HG03354 (cell line): ENCODE measurements at regions not wholly inside any gene's neighbourhood (a gene's known extent, or its start where the extent isn't known, plus 50 kb on each side); places are given as distances from the start of the nearest gene placed in this dataset.
"Not testable (repeated sequence)": the region's sequence is repeated elsewhere in the genome, so short reads cannot be mapped to it uniquely, and the experiment has no call there.

Experiments
- ATAC-seq: cut with Tn5 transposase; IDR thresholded peaks from one replicate; pipeline ENCODE4 v1.9.1; 2021; ENCODE audit warnings: mild to moderate bottlenecking; ENCODE audit not compliant: unreplicated experiment, poor library complexity, severe bottlenecking

DNA sequence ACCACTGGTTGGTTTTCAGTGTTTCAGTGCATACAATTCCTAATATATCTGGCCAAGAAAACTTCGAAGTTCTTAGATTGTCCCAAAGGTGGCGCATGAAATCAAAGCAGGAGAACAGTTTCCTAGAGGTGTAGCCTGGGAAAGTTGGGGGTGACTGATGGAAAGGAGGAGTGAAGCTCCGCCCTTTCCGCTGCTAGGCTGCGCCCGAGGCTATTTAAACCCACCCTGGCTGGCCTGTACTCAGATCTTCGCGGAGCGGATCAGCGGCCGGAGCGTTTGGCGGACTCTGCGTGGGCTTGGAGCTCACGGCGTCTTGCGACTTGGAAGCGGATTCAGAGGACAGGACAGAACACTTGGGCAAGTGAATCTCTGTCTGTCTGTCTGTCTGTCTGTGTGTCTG is 328.7 kb downstream of the CWH43 start:
- not testable (repeated sequence) for ATAC-seq

GRCh38 chr4:49320725-49321410 is 334.8 kb downstream of the CWH43 start:
- not testable (repeated sequence) for ATAC-seq

- not testable (repeated sequence) for ATAC-seq
These were observed 335.6 kb downstream of the CWH43 start for GRCh38 chr4:49321511-49322300.

DNA sequence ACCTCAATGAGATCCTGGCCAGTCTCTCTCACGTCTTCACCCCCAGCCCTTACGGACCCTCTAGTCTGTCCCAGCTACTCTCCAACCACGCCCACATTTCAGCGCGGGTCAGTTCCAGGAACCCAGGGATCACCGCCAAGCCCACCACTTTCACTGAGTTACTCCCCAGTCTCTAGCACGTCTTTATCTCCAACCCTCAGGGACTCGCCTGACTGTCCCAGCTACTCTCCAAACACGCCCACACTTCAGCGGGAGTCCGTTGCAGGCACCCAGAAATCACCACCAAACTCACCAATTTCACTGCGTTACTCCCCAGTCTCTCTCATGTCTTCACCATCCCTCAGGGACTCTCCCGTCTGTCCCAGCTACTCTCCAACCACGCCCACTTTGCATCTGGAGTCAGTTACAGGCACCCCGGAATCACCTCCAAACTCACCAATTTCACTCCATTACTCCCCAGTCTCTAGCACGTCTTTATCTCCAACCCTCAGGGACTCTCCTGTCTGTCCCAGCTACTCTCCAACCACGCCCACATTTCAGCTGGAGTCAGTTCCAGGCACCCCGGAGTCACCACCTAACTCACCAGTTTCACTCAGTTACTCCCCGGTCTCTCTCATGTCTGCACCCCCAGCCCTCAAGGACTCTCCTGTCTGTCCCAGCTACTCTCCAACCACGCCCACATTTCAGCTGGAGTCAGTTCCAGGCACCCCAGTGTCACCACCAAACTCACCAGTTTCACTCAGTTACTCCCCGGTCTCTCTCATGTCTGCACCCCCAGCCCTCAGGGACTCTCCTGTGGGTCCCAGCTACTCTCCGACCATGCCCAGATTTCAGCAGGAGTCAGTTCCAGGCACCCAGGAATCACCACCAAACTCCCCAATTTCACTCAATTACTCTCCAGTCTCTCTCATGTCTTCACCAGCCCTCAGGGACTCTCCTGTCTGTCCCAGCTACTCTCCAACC is 336.8 kb downstream of the CWH43 start:
- ATAC-seq, result not testable (repeated sequence)

GRCh38 chr4:49323573-49323940 is 337.5 kb downstream of the CWH43 start:
- ATAC-seq, result not testable (repeated sequence)
